Gastrocnemius medialis (tissue), 4 donors: ENCODE measurements at regions not wholly inside any gene's neighbourhood (a gene's known extent, or its start where the extent isn't known, plus 50 kb on each side); places are given as distances from the start of the nearest gene placed in this dataset.

Experiments
- ATAC-seq, 2 donors: fragments of 150-250 bp; one replicate each; pipeline ENCODE4 v1.9.1; 2016
- DNase-seq, 2 donors: peaks; one replicate each; pipeline ENCODE4 v3.0.0-alpha.2; 2019
- H3K27ac ChIP-seq, 4 donors: fragments of 200-600 bp; sonication (generic); 1 replicate in 1 of 4; 2 replicates in 3 of 4; pipeline ENCODE4 v1.5.1; 2016 to 2018; ENCODE audit warnings: mild to moderate bottlenecking in 2 of 4, moderate library complexity in 1 of 4
- H3K27me3 ChIP-seq, 3 donors: fragments of 200-600 bp; sonication (generic) in 2 of 3; 1 replicate in 1 of 3; 2 replicates in 2 of 3; pipeline versions ENCODE4 v1.5.1 to v1.6.0; 2016 to 2019; ENCODE audit warnings: mild to moderate bottlenecking in 1 of 3, moderate library complexity in 1 of 3
- H3K36me3 ChIP-seq, 2 donors: fragments of 200-600 bp; sonication (generic) in 1 of 2; one replicate each; pipeline ENCODE4 v1.5.1; 2017 to 2018
- H3K4me1 ChIP-seq, 2 donors: fragments of 200-600 bp; sonication (generic) in 1 of 2; one replicate each; pipeline ENCODE4 v1.5.1; 2016 to 2017; ENCODE audit warnings: mild to moderate bottlenecking in 2 of 2
- H3K4me3 ChIP-seq, 4 donors: fragments of 200-600 bp; sonication (generic) in 3 of 4; 1 replicate in 1 of 4; 2 replicates in 3 of 4; pipeline ENCODE4 v1.5.1; 2016 to 2019; ENCODE audit warnings: mild to moderate bottlenecking in 2 of 4
- H3K9me3 ChIP-seq, 3 donors: fragments of 200-600 bp; sonication (generic) in 2 of 3; 1 replicate in 1 of 3; 2 replicates in 2 of 3; pipeline ENCODE4 v1.5.1; 2016 to 2019
- CTCF ChIP-seq, 5 experiments: fragments of 450-650 bp in 3 of 5; fragments of 200-600 bp in 2 of 5; sonication (generic) in 2 of 5; IDR thresholded peaks in 4 of 5; conservative IDR thresholded peaks in 1 of 5; 1 replicate in 4 of 5; 2 replicates in 1 of 5; pipeline ENCODE4 v1.5.1; 2016 to 2019; ENCODE audit warnings: antibody characterized with exemption in 5 of 5, mild to moderate bottlenecking in 3 of 5, moderate library complexity in 3 of 5
- POLR2A ChIP-seq, 2 donors: fragments of 450-650 bp; IDR thresholded peaks; one replicate each; pipeline ENCODE4 v1.6.1; 2017; ENCODE audit warnings: antibody characterized with exemption in 2 of 2, mild to moderate bottlenecking in 2 of 2, moderate library complexity in 2 of 2
- in situ Hi-C, 4 donors: fragments of 200-750 bp; cut with MboI; loops; one replicate each; pipeline versions ENCODE4 v1.15.0 to v1.8.0; 2017; ENCODE audit warnings: low sequenced_read_pairs in 4 of 4
- intact Hi-C: fragments of 100-400 bp; cut with DNase I; formaldehyde crosslinking; loops from one replicate; pipeline ENCODE4 v1.15.1; 2023; ENCODE audit warnings: low total_unique reads

DNA sequence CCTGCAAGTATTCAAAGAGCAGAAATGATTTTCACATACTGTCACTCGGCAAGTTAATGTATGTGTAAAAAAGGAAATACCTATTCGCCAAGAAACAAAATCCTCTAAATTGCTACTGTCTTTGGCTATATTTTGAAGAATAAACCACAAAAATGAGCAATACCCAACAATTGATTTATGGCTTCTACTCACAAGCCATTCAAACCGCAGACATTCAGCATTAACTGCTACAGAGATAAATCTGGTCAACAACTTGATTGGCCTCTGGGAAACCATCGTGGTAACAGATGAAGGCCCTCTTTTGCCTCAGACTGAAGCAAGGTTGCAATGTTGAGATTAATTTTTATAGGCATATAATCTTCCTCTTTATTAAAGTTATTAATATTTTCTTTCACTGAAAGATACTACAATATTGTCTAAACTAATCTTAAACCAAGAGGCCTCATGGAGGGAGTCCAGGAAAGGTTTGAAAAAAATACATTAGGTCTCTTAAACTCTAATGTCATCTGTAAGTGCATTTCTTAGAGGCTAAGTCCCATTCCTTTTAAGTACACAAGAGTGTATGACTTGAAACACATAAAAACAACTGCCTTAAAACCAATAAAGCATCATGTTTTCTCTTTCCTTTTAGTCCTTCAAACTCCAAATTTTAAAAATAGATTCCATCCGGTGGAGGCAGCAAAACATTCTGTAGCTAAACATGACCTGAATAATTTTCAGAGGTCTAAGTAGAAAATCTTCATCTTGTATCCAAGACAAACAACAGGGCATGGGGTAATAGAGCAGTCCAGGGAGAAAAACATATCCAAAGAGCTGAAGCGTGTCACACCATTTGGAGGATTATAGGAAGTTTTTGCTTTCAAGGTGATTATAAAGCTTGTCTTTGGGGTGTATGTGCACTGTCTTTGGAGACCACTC, 162.4 kb upstream of the TGFBR2 start:
- ATAC-seq (no peak), DNase-seq (no peak)
- Histone ChIP-seq H3K27ac (peak overlapping the region in 2 of 4 donors; percentile 7 to 23), H3K9me3 (no peaks in the 10 kb centered on the region), H3K4me1 (peaks cover 10 to 12% of the 10 kb centered on the region in 2 donors), H3K27me3 (no peaks in the 10 kb centered on the region), H3K36me3 (no peaks in the 10 kb centered on the region), H3K4me3 (no peak overlapping the region)
- intact Hi-C loops (loop anchor here (10.0 kb wide), 1 partner anchor 161 kb away; the partner anchor contains the start of gene TGFBR2), in situ Hi-C loops (no loop called here)
- TF ChIP-seq CTCF (IDR thresholded peaks at IDR 0.05 in 4 of 5, conservative IDR thresholded peaks at IDR 0.05 in 1 of 5), result no peak
- no peak for TF ChIP-seq POLR2A (IDR thresholded peaks at IDR 0.05)

GRCh38 chr3:30448450-30449289, 157.7 kb upstream of the TGFBR2 start:
- Histone ChIP-seq H3K36me3 (no peaks in the 10 kb centered on the region), H3K4me1 (peaks cover 0 to 8% of the 10 kb centered on the region in 2 donors), H3K27me3 (no peaks in the 10 kb centered on the region), H3K9me3 (no peaks in the 10 kb centered on the region), H3K27ac (no peak overlapping the region), H3K4me3 (no peak overlapping the region)
- intact Hi-C loops, result loop anchor here (10.0 kb wide), 1 partner anchor 156 kb away; the partner anchor contains the start of gene TGFBR2
- in situ Hi-C loops, result no loop called here
- ATAC-seq (no peak), DNase-seq (no peak)
- TF ChIP-seq POLR2A (IDR thresholded peaks at IDR 0.05), result no peak
- no peak for TF ChIP-seq CTCF (IDR thresholded peaks at IDR 0.05 in 4 of 5, conservative IDR thresholded peaks at IDR 0.05 in 1 of 5)

GRCh38 chr3:30449290-30449632, 157.1 kb upstream of the TGFBR2 start:
- Histone ChIP-seq H3K4me1 (peaks cover 0 to 13% of the 10 kb centered on the region in 2 donors), H3K27me3 (no peaks in the 10 kb centered on the region), H3K36me3 (no peaks in the 10 kb centered on the region), H3K4me3 (no peak overlapping the region), H3K27ac (no peak overlapping the region), H3K9me3 (no peaks in the 10 kb centered on the region)
- TF ChIP-seq POLR2A (IDR thresholded peaks at IDR 0.05) (no peak), CTCF (IDR thresholded peaks at IDR 0.05 in 4 of 5, conservative IDR thresholded peaks at IDR 0.05 in 1 of 5) (no peak)
- no peak for DNase-seq
- intact Hi-C loops, result loop anchor here (10.0 kb wide), 1 partner anchor 156 kb away; the partner anchor contains the start of gene TGFBR2
- ATAC-seq, result no peak
- in situ Hi-C loops, result no loop called here

- intact Hi-C loops (no loop called here), in situ Hi-C loops (no loop called here)
- Histone ChIP-seq H3K27ac (no peak overlapping the region), H3K36me3 (no peaks in the 10 kb centered on the region), H3K27me3 (no peaks in the 10 kb centered on the region), H3K4me3 (no peak overlapping the region), H3K9me3 (no peaks in the 10 kb centered on the region), H3K4me1 (peaks cover 0 to 13% of the 10 kb centered on the region in 2 donors)
- TF ChIP-seq POLR2A (IDR thresholded peaks at IDR 0.05) (no peak), CTCF (IDR thresholded peaks at IDR 0.05 in 4 of 5, conservative IDR thresholded peaks at IDR 0.05 in 1 of 5) (no peak)
- no peak for DNase-seq
- no peak for ATAC-seq
Measured at GRCh38 chr3:30452446-30452845, 154.0 kb upstream of the TGFBR2 start.
